H9 (cell line): ENCODE measurements at regions not wholly inside any gene's neighbourhood (a gene's known extent, or its start where the extent isn't known, plus 50 kb on each side); places are given as distances from the start of the nearest gene placed in this dataset.

Experiments used
- DNase-seq: peaks from one replicate; pipeline ENCODE4 v3.0.0-alpha.2; 2017
- H2AFZ ChIP-seq: one replicate; pipeline ENCODE4 v1.6.1; 2013; ENCODE audit warnings: mild to moderate bottlenecking, low read length, control low read depth, moderate library complexity
- H2AK5ac ChIP-seq: 2 replicates; pipeline ENCODE4 v1.6.1; 2013; ENCODE audit warnings: low read length, control low read depth, mixed read lengths; ENCODE audit not compliant: insufficient read length
- H2BK120ac ChIP-seq: one replicate; pipeline ENCODE4 v1.6.1; 2013; ENCODE audit warnings: low read depth, mild to moderate bottlenecking, low read length, control low read depth, inconsistent platforms; ENCODE audit not compliant: poor library complexity, severe bottlenecking
- H2BK12ac ChIP-seq: 2 replicates; pipeline ENCODE4 v1.6.1; 2013; ENCODE audit warnings: low read length, control low read depth, mixed read lengths, low read depth; ENCODE audit not compliant: insufficient read length
- H2BK15ac ChIP-seq: 2 replicates; pipeline ENCODE4 v1.6.1; 2013; ENCODE audit warnings: low read depth, low read length, control low read depth
- H2BK20ac ChIP-seq: one replicate; pipeline ENCODE4 v1.6.1; 2013; ENCODE audit warnings: low read depth, mild to moderate bottlenecking, low read length, control low read depth, inconsistent platforms; ENCODE audit not compliant: poor library complexity, severe bottlenecking
- H2BK5ac ChIP-seq: 2 replicates; pipeline ENCODE4 v1.6.1; 2013; ENCODE audit warnings: low read length, control low read depth, mixed read lengths; ENCODE audit not compliant: insufficient read length
- H3K14ac ChIP-seq: 2 replicates; pipeline ENCODE4 v1.6.1; 2013; ENCODE audit warnings: low read length, control low read depth; ENCODE audit not compliant: insufficient read depth
- H3K18ac ChIP-seq: 2 replicates; pipeline ENCODE4 v1.6.1; 2013; ENCODE audit warnings: low read depth, mild to moderate bottlenecking, mixed read lengths, low read length, control low read depth; ENCODE audit not compliant: insufficient read length
- H3K23ac ChIP-seq: 2 replicates; pipeline ENCODE4 v1.6.1; 2013; ENCODE audit warnings: low read length, control low read depth, mixed read lengths, low read depth; ENCODE audit not compliant: insufficient read length
- H3K23me2 ChIP-seq: 2 replicates; pipeline ENCODE4 v1.6.1; 2013; ENCODE audit warnings: low read depth, mild to moderate bottlenecking, mixed read lengths, low read length, control low read depth; ENCODE audit not compliant: insufficient read length, poor library complexity, severe bottlenecking
- H3K27ac ChIP-seq: 2 replicates; pipeline ENCODE4 v1.5.1; 2013; ENCODE audit warnings: low read length, control low read depth, mixed read lengths, low read depth; ENCODE audit not compliant: insufficient read length
- H3K27me3 ChIP-seq: 2 replicates; pipeline ENCODE4 v1.6.1; 2013; ENCODE audit warnings: low read length, control low read depth, inconsistent platforms; ENCODE audit not compliant: insufficient read depth
- H3K4ac ChIP-seq: 2 replicates; pipeline ENCODE4 v1.6.1; 2013; ENCODE audit warnings: low read depth, mild to moderate bottlenecking, control low read depth, inconsistent platforms, low read length, moderate library complexity
- H3K4me1 ChIP-seq: 2 replicates; pipeline ENCODE4 v1.6.1; 2013; ENCODE audit warnings: low read length, control low read depth, inconsistent platforms; ENCODE audit not compliant: insufficient read depth
- H3K4me2 ChIP-seq: 2 replicates; pipeline ENCODE4 v1.6.1; 2013; ENCODE audit warnings: low read length, control low read depth, mixed read lengths; ENCODE audit not compliant: insufficient read length, insufficient read depth
- H3K56ac ChIP-seq: 2 replicates; pipeline ENCODE4 v1.6.1; 2013; ENCODE audit warnings: low read depth, mild to moderate bottlenecking, mixed read lengths, low read length, control low read depth; ENCODE audit not compliant: insufficient read length
- H3K79me1 ChIP-seq: 2 replicates; pipeline ENCODE4 v1.6.1; 2013; ENCODE audit warnings: low read depth, mild to moderate bottlenecking, moderate library complexity, low read length, control low read depth, inconsistent platforms; ENCODE audit not compliant: insufficient read depth, poor library complexity, severe bottlenecking
- H3K79me2 ChIP-seq: 2 replicates; pipeline ENCODE4 v1.6.1; 2013; ENCODE audit warnings: low read length, control low read depth, inconsistent platforms; ENCODE audit not compliant: insufficient read depth
- H3K9ac ChIP-seq: 2 replicates; pipeline ENCODE4 v1.6.1; 2013; ENCODE audit warnings: low read length, control low read depth, mixed read lengths; ENCODE audit not compliant: insufficient read length; ENCODE audit errors: extremely low read depth
- H3K9me3 ChIP-seq: one replicate; pipeline ENCODE4 v1.6.1; 2013; ENCODE audit warnings: low read depth, low read length, inconsistent platforms; ENCODE audit not compliant: control insufficient read depth
- H3T11ph ChIP-seq: one replicate; pipeline ENCODE4 v1.6.1; 2013; ENCODE audit warnings: mild to moderate bottlenecking, low read length, control low read depth, inconsistent platforms
- H4K20me1 ChIP-seq: one replicate; pipeline ENCODE4 v1.6.1; 2013; ENCODE audit not compliant: control insufficient read depth, insufficient read length, insufficient read depth
- H4K5ac ChIP-seq: 2 replicates; pipeline ENCODE4 v1.6.1; 2013; ENCODE audit warnings: low read depth, mild to moderate bottlenecking, mixed read lengths, low read length, control low read depth; ENCODE audit not compliant: insufficient read length
- H4K8ac ChIP-seq: replicated peaks from 2 replicates; pipeline ENCODE4 v1.6.1; 2013; ENCODE audit warnings: low read length, control low read depth, mixed read lengths, low read depth; ENCODE audit not compliant: insufficient read length
- H4K91ac ChIP-seq: 2 replicates; pipeline ENCODE4 v1.6.1; 2013; ENCODE audit warnings: low read depth, mild to moderate bottlenecking, moderate library complexity, mixed read lengths, low read length, control low read depth; ENCODE audit not compliant: insufficient read length
- H3K27ac Mint-ChIP-seq, 3 experiments: 2 replicates in 2 of 3; 3 replicates in 1 of 3; pipeline ENCODE4 v1.8.0; 2020 to 2021; ENCODE audit warnings: mixed read lengths in 3 of 3, mild to moderate bottlenecking in 1 of 3, moderate library complexity in 1 of 3
- H3K27me3 Mint-ChIP-seq: 2 replicates; pipeline ENCODE4 v1.8.0; 2021; ENCODE audit warnings: low read depth, mild to moderate bottlenecking, moderate library complexity, mixed read lengths
- H3K36me3 Mint-ChIP-seq, 3 experiments: 2 replicates in 2 of 3; 3 replicates in 1 of 3; pipeline ENCODE4 v1.8.0; 2020 to 2021; ENCODE audit warnings: low read depth in 3 of 3, mixed read lengths in 3 of 3; ENCODE audit not compliant: insufficient read depth in 1 of 3
- H3K4me1 Mint-ChIP-seq, 2 experiments: 2 replicates each; pipeline ENCODE4 v1.8.0; 2020; ENCODE audit warnings: mixed read lengths in 2 of 2
- H3K4me3 Mint-ChIP-seq, 2 experiments: 2 replicates in 1 of 2; 3 replicates in 1 of 2; pipeline ENCODE4 v1.8.0; 2020 to 2021; ENCODE audit warnings: mild to moderate bottlenecking in 2 of 2, mixed read lengths in 2 of 2, moderate library complexity in 1 of 2
- H3K9me3 Mint-ChIP-seq, 2 experiments: 2 replicates in 1 of 2; 3 replicates in 1 of 2; pipeline ENCODE4 v1.8.0; 2020; ENCODE audit warnings: mild to moderate bottlenecking in 2 of 2, mixed read lengths in 2 of 2, moderate library complexity in 1 of 2
- WGBS: extraction: QIAGEN DNeasy Blood & Tissue Kit; methylation state at CpG from one replicate; pipeline ENCODE4 v1.1.7; 2013; ENCODE audit warnings: missing lambda C conversion rate, low lambda C conversion rate, mixed read lengths; ENCODE audit not compliant: insufficient read length; ENCODE audit errors: extremely low coverage; 5-methylcytosine and 5-hydroxymethylcytosine counted together
- TF ChIP-seq, protein P1 (sequence below): fragments of 200-600 bp; sonication (generic); conservative IDR thresholded peaks from 3 replicates; pipeline ENCODE4 v1.8.0; 2021; ENCODE audit warnings: antibody characterized with exemption, mild to moderate bottlenecking

GRCh38 chr10:9437131-9437530 lies 1382.6 kb downstream of the GATA3 start:
- Histone ChIP-seq H3K79me1 (no peaks in the 10 kb centered on the region), H3K79me2 (no peaks in the 10 kb centered on the region), H3K18ac (no peak overlapping the region), H3K23ac (no peak overlapping the region), H3K14ac (no peak overlapping the region), H2BK120ac (no peak overlapping the region), H4K5ac (no peak overlapping the region), H3K23me2 (no peaks in the 10 kb centered on the region), H2BK5ac (no peak overlapping the region), H3T11ph (no peak overlapping the region), H3K9me3 (no peaks in the 10 kb centered on the region), H2AK5ac (no peak overlapping the region), H2AFZ (no peak overlapping the region), H3K27me3 (no peaks in the 10 kb centered on the region), H3K27ac (no peak overlapping the region), H3K4me2 (no peak overlapping the region), H4K8ac (no peak overlapping the region), H2BK12ac (no peak overlapping the region), H3K56ac (no peak overlapping the region), H3K4ac (no peak overlapping the region), H3K9ac (no peak overlapping the region), H2BK20ac (no peak overlapping the region), H4K91ac (no peak overlapping the region), H4K20me1 (no peaks in the 10 kb centered on the region), H3K4me1 (no peaks in the 10 kb centered on the region), H2BK15ac (no peak overlapping the region)
- Mint-ChIP-seq H3K36me3 (peaks cover 2 to 9% (median 9%) of the 10 kb centered on the region in 3 experiments; a peak in 5 of 7 replicates), H3K27me3 (no peaks in the 10 kb centered on the region), H3K4me1 (no peaks in the 10 kb centered on the region), H3K27ac (no peak overlapping the region), H3K4me3 (no peak overlapping the region), H3K9me3 (peaks cover 11 to 13% of the 10 kb centered on the region in 2 experiments)
- TF ChIP-seq, protein P1, sequence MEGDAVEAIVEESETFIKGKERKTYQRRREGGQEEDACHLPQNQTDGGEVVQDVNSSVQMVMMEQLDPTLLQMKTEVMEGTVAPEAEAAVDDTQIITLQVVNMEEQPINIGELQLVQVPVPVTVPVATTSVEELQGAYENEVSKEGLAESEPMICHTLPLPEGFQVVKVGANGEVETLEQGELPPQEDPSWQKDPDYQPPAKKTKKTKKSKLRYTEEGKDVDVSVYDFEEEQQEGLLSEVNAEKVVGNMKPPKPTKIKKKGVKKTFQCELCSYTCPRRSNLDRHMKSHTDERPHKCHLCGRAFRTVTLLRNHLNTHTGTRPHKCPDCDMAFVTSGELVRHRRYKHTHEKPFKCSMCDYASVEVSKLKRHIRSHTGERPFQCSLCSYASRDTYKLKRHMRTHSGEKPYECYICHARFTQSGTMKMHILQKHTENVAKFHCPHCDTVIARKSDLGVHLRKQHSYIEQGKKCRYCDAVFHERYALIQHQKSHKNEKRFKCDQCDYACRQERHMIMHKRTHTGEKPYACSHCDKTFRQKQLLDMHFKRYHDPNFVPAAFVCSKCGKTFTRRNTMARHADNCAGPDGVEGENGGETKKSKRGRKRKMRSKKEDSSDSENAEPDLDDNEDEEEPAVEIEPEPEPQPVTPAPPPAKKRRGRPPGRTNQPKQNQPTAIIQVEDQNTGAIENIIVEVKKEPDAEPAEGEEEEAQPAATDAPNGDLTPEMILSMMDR = no peak
- no peak for DNase-seq
- WGBS = no CpG with 5 or more reads among the region's 2 CpGs
